Lower lobe of right lung (tissue), 2 donors: ENCODE measurements at regions not wholly inside any gene's neighbourhood (a gene's known extent, or its start where the extent isn't known, plus 50 kb on each side); places are given as distances from the start of the nearest gene placed in this dataset.

Experiments used
- ATAC-seq, 2 donors: fragments of 200-7000 bp; cut with Tn5 transposase; one replicate each; pipeline ENCODE4 v1.9.1; 2020 to 2022; ENCODE audit warnings: mild to moderate bottlenecking in 2 of 2, moderate library complexity in 2 of 2
- DNase-seq: peaks from one replicate; pipeline ENCODE4 v3.0.0-alpha.2; 2020
- H3K27ac ChIP-seq: fragments of 200-600 bp; one replicate; pipeline ENCODE4 v1.8.0; 2022
- H3K27me3 ChIP-seq: fragments of 200-600 bp; one replicate; pipeline ENCODE4 v1.8.0; 2022; ENCODE audit warnings: low read depth
- H3K36me3 ChIP-seq: fragments of 200-600 bp; one replicate; pipeline ENCODE4 v1.8.0; 2022; ENCODE audit warnings: mild to moderate bottlenecking
- H3K4me1 ChIP-seq: fragments of 200-600 bp; one replicate; pipeline ENCODE4 v1.8.0; 2022
- H3K4me3 ChIP-seq: fragments of 200-600 bp; one replicate; pipeline ENCODE4 v1.8.0; 2022; ENCODE audit warnings: mild to moderate bottlenecking
- H3K9me3 ChIP-seq: fragments of 200-600 bp; one replicate; pipeline ENCODE4 v1.8.0; 2022
- CTCF ChIP-seq: fragments of 200-600 bp; IDR thresholded peaks from one replicate; pipeline ENCODE4 v1.8.0; 2022; ENCODE audit warnings: antibody characterized with exemption, mild to moderate bottlenecking
- intact Hi-C: fragments of 100-400 bp; cut with DNase I; formaldehyde crosslinking; loops from one replicate; pipeline ENCODE4 v1.11.0; 2022
- donor health status: DM: no; HTN: yes; CAD: no; lungs with severe emphysema.

GRCh38 chr9:22580788-22581187 lies 134.2 kb downstream of the DMRTA1 start:
- Histone ChIP-seq H3K9me3 (peaks cover 9% of the 10 kb centered on the region), H3K27ac (no peak overlapping the region), H3K27me3 (no peaks in the 10 kb centered on the region), H3K4me1 (no peaks in the 10 kb centered on the region), H3K4me3 (no peak overlapping the region), H3K36me3 (no peaks in the 10 kb centered on the region)
- ATAC-seq (peak in 1 of 2 donors; percentile 32), DNase-seq (no peak)
- TF ChIP-seq CTCF = no peak
- intact Hi-C loops = no loop called here

- no peaks in the 10 kb centered on the region for H3K36me3 ChIP-seq
- no peaks in the 10 kb centered on the region for H3K4me1 ChIP-seq
- H3K9me3 ChIP-seq = peaks cover 9% of the 10 kb centered on the region
- no peak for TF ChIP-seq CTCF
- DNase-seq = no peak
- no peak overlapping the region for H3K4me3 ChIP-seq
- intact Hi-C loops = no loop called here
- H3K27ac ChIP-seq = no peak overlapping the region
- no peaks in the 10 kb centered on the region for H3K27me3 ChIP-seq
- no peak for ATAC-seq
Measured at GRCh38 chr9:22582221-22582620, 135.6 kb downstream of the DMRTA1 start.

GRCh38 chr9:22588918-22589317 lies 142.3 kb downstream of the DMRTA1 start:
- no peak for TF ChIP-seq CTCF
- Histone ChIP-seq H3K9me3 (no peaks in the 10 kb centered on the region), H3K27ac (no peak overlapping the region), H3K27me3 (no peaks in the 10 kb centered on the region), H3K4me1 (no peaks in the 10 kb centered on the region), H3K36me3 (no peaks in the 10 kb centered on the region), H3K4me3 (no peak overlapping the region)
- ATAC-seq (no peak), DNase-seq (no peak)
- intact Hi-C loops = no loop called here

GRCh38 chr9:22590336-22591033 lies 143.9 kb downstream of the DMRTA1 start:
- no peaks in the 10 kb centered on the region for H3K4me1 ChIP-seq
- H3K36me3 ChIP-seq = no peaks in the 10 kb centered on the region
- H3K27me3 ChIP-seq = no peaks in the 10 kb centered on the region
- H3K4me3 ChIP-seq = no peak overlapping the region
- ATAC-seq (no peak), DNase-seq (no peak)
- intact Hi-C loops = no loop called here
- no peak for TF ChIP-seq CTCF
- no peaks in the 10 kb centered on the region for H3K9me3 ChIP-seq
- H3K27ac ChIP-seq = no peak overlapping the region

GRCh38 chr9:22595805-22596204 lies 149.2 kb downstream of the DMRTA1 start:
- TF ChIP-seq CTCF = no peak
- H3K9me3 ChIP-seq = no peaks in the 10 kb centered on the region
- intact Hi-C loops = no loop called here
- no peaks in the 10 kb centered on the region for H3K27me3 ChIP-seq
- no peak for DNase-seq
- no peak overlapping the region for H3K4me3 ChIP-seq
- no peak overlapping the region for H3K27ac ChIP-seq
- ATAC-seq = no peak
- no peaks in the 10 kb centered on the region for H3K4me1 ChIP-seq
- H3K36me3 ChIP-seq = no peaks in the 10 kb centered on the region
